Inflammatory macrophage treated with lipopolysaccharide for 4 hours (primary cell): ENCODE measurements at regions not wholly inside any gene's neighbourhood (a gene's known extent, or its start where the extent isn't known, plus 50 kb on each side); places are given as distances from the start of the nearest gene placed in this dataset.

Experiments
- DNase-seq: peaks from one replicate; pipeline ENCODE4 v3.0.0-alpha.2; 2020

- no peak for DNase-seq
These were observed 429.5 kb downstream of the COG6 start for GRCh38 chr13:40084934-40085333.

GRCh38 chr13:40087091-40088002 is 431.9 kb downstream of the COG6 start:
- no peak for DNase-seq

- DNase-seq, result no peak
These were observed 438.6 kb downstream of the COG6 start for GRCh38 chr13:40094056-40094455.

- DNase-seq, result no peak
These were observed 440.4 kb downstream of the COG6 start for GRCh38 chr13:40095695-40096356.

GRCh38 chr13:40096357-40096901 is 441.0 kb downstream of the COG6 start:
- no peak for DNase-seq

GRCh38 chr13:40098246-40098645 is 442.8 kb downstream of the COG6 start:
- no peak for DNase-seq

- no peak for DNase-seq
These were observed 446.4 kb downstream of the COG6 start for GRCh38 chr13:40101708-40102359.

GRCh38 chr13:40102360-40102727 is 446.9 kb downstream of the COG6 start:
- DNase-seq, result no peak

GRCh38 chr13:40102854-40103253 is 447.4 kb downstream of the COG6 start:
- no peak for DNase-seq

GRCh38 chr13:40103864-40104263 is 448.4 kb downstream of the COG6 start:
- DNase-seq, result no peak

GRCh38 chr13:40105231-40105630 is 449.8 kb downstream of the COG6 start:
- DNase-seq, result no peak

GRCh38 chr13:40109351-40109844 is 453.9 kb downstream of the COG6 start:
- DNase-seq, result peak; percentile 88

GRCh38 chr13:40113643-40114304 is 458.3 kb downstream of the COG6 start:
- DNase-seq, result no peak

- DNase-seq, result no peak
These were observed 458.9 kb downstream of the COG6 start for GRCh38 chr13:40114305-40114896.

GRCh38 chr13:40115426-40115825 is 460.0 kb downstream of the COG6 start:
- DNase-seq, result no peak

GRCh38 chr13:40116008-40116407 is 460.5 kb downstream of the COG6 start:
- DNase-seq, result peak; percentile 89

- no peak for DNase-seq
These were observed 462.9 kb downstream of the COG6 start for GRCh38 chr13:40118337-40118736.

GRCh38 chr13:40119852-40120251 is 464.4 kb downstream of the COG6 start:
- no peak for DNase-seq

GRCh38 chr13:40120288-40120687 is 464.8 kb downstream of the COG6 start:
- peak; percentile 30 for DNase-seq

- no peak for DNase-seq
These were observed 465.3 kb downstream of the COG6 start for GRCh38 chr13:40120781-40121180.

GRCh38 chr13:40121722-40122121 is 466.3 kb downstream of the COG6 start:
- no peak for DNase-seq

- no peak for DNase-seq
These were observed 468.6 kb downstream of the COG6 start for GRCh38 chr13:40123962-40124632.
